BE2C (cell line): ENCODE measurements at regions not wholly inside any gene's neighbourhood (a gene's known extent, or its start where the extent isn't known, plus 50 kb on each side); places are given as distances from the start of the nearest gene placed in this dataset.

Experiments used
- DNase-seq: peaks from one replicate; pipeline ENCODE4 v3.0.0-alpha.2; 2020
- H3K27me3 ChIP-seq: fragments of 250-450 bp; sonication (Bioruptor Pico); 2 replicates; pipeline ENCODE4 v1.5.1; 2020; ENCODE audit warnings: mild to moderate bottlenecking
- H3K36me3 ChIP-seq: fragments of 250-450 bp; sonication (Bioruptor Pico); 2 replicates; pipeline ENCODE4 v1.5.1; 2020; ENCODE audit warnings: mild to moderate bottlenecking
- H3K4me1 ChIP-seq: fragments of 250-450 bp; sonication (Bioruptor Pico); 2 replicates; pipeline ENCODE4 v1.5.1; 2020
- H3K4me3 ChIP-seq: 2 replicates; pipeline ENCODE4 v1.5.1; 2011; ENCODE audit warnings: low read depth, low read length
- H3K9me3 ChIP-seq: fragments of 250-450 bp; sonication (Bioruptor Pico); 2 replicates; pipeline ENCODE4 v1.5.1; 2020
- TF ChIP-seq, protein P1 (sequence below): IDR thresholded peaks from 2 replicates; pipeline ENCODE4 v1.5.1; 2012; ENCODE audit warnings: mild to moderate bottlenecking, low read depth, low read length

DNA sequence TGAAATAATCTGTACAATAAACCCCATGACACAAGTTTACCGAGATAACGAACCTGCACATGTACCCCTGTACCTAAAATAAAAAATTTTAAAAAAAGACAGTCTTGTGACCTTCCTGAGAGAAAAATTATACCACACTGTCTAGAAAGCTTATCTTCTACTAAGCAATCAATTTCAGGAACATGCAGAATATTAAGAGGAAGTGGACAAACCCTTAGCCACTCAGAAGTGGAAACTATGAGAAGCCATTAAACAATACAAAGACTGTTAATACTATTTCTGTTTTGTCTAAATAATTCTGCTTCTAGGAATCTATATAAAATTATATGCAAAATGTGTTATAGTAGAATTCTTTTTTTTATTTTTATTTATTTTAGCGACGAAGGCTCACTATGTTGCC, 93.9 kb downstream of the ADAMTS1 start:
- no peaks in the 10 kb centered on the region for H3K9me3 ChIP-seq
- TF ChIP-seq, protein P1, sequence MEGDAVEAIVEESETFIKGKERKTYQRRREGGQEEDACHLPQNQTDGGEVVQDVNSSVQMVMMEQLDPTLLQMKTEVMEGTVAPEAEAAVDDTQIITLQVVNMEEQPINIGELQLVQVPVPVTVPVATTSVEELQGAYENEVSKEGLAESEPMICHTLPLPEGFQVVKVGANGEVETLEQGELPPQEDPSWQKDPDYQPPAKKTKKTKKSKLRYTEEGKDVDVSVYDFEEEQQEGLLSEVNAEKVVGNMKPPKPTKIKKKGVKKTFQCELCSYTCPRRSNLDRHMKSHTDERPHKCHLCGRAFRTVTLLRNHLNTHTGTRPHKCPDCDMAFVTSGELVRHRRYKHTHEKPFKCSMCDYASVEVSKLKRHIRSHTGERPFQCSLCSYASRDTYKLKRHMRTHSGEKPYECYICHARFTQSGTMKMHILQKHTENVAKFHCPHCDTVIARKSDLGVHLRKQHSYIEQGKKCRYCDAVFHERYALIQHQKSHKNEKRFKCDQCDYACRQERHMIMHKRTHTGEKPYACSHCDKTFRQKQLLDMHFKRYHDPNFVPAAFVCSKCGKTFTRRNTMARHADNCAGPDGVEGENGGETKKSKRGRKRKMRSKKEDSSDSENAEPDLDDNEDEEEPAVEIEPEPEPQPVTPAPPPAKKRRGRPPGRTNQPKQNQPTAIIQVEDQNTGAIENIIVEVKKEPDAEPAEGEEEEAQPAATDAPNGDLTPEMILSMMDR: no peak
- DNase-seq: no peak
- H3K27me3 ChIP-seq: no peaks in the 10 kb centered on the region
- no peaks in the 10 kb centered on the region for H3K4me1 ChIP-seq
- no peak overlapping the region for H3K4me3 ChIP-seq
- H3K36me3 ChIP-seq: no peaks in the 10 kb centered on the region

- Histone ChIP-seq H3K4me3 (no peak overlapping the region), H3K9me3 (no peaks in the 10 kb centered on the region), H3K27me3 (no peaks in the 10 kb centered on the region), H3K36me3 (no peaks in the 10 kb centered on the region), H3K4me1 (peaks cover 11% of the 10 kb centered on the region)
- TF ChIP-seq, protein P1: no peak
- DNase-seq: no peak
Measured at GRCh38 chr21:26748066-26748465, 97.1 kb downstream of the ADAMTS1 start.

- TF ChIP-seq, protein P1: no peak
- Histone ChIP-seq H3K9me3 (no peaks in the 10 kb centered on the region), H3K27me3 (no peaks in the 10 kb centered on the region), H3K36me3 (no peaks in the 10 kb centered on the region), H3K4me1 (peaks cover 11% of the 10 kb centered on the region), H3K4me3 (no peak overlapping the region)
- no peak for DNase-seq
Measured at GRCh38 chr21:26747216-26747615, 98.0 kb downstream of the ADAMTS1 start.

DNA sequence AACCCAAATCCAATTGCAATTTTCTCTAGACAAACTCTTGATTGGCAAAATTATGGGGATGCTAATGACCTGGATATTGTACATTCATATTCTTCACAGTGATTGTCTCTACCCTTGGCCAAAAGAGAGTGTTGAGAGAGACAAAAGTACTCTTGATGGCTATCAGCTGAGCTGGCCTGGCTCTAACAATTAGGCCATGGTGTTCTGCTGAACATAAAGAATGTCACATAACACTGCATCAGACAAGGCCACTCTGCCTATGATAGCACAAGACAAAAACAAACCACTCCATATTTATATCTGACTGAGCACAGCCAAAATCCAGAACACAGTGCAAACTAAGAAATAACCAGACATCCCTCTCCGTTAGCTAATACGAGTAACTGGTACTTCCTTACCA, 101.7 kb downstream of the ADAMTS1 start:
- TF ChIP-seq, protein P1: no peak
- H3K27me3 ChIP-seq: no peaks in the 10 kb centered on the region
- peak; percentile 29 for DNase-seq
- peaks cover 11% of the 10 kb centered on the region for H3K4me1 ChIP-seq
- no peaks in the 10 kb centered on the region for H3K36me3 ChIP-seq
- no peak overlapping the region for H3K4me3 ChIP-seq
- no peaks in the 10 kb centered on the region for H3K9me3 ChIP-seq

DNA sequence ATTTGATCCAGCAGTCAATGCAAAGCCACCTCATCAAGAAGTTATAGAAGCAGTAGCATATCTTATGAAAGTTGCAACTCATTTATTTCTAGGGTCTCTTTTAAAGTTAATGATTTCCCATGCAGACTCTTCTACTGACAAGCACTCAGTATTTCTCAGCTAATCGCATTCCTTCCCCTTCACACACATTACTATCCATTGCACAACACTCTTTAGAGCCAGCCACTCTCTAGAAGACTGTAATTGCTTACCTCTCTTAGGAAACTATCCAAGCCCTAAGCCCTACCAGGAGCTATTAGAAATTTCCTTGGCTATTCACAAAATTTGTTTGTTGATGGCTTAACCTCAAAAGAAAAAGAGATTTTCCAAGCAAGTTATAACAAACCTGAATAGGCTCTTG, 106.0 kb downstream of the ADAMTS1 start:
- TF ChIP-seq, protein P1: no peak
- H3K27me3 ChIP-seq: no peaks in the 10 kb centered on the region
- no peaks in the 10 kb centered on the region for H3K36me3 ChIP-seq
- H3K4me3 ChIP-seq: no peak overlapping the region
- peaks cover 10% of the 10 kb centered on the region for H3K4me1 ChIP-seq
- H3K9me3 ChIP-seq: no peaks in the 10 kb centered on the region
- DNase-seq: no peak

GRCh38 chr21:26736449-26736848, 108.8 kb downstream of the ADAMTS1 start:
- no peaks in the 10 kb centered on the region for H3K4me1 ChIP-seq
- no peaks in the 10 kb centered on the region for H3K27me3 ChIP-seq
- no peaks in the 10 kb centered on the region for H3K36me3 ChIP-seq
- no peak overlapping the region for H3K4me3 ChIP-seq
- TF ChIP-seq, protein P1: no peak
- H3K9me3 ChIP-seq: no peaks in the 10 kb centered on the region
- DNase-seq: no peak
